ENCODE measurements at regions not wholly inside any gene's neighbourhood (a gene's known extent, or its start where the extent isn't known, plus 50 kb on each side); places are given as distances from the start of the nearest gene placed in this dataset.

DNA sequence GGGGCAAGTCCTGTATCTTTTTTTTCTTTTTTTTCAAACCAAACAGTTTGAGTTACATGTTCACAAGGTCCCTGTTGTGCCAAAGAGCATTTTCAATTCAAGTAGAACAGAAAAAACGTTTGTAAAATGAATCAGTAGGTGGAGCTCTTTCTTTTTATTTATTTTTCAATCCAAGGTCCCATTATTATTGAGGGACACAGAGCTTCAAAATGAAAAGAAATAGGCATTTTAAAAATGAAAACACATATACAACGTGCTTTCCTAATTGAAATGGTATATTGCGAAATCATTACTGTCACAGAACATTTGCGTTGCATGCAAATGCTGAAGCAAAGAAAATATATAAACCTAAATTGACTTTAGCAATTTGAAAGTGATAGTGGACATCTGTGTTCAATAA, 711.0 kb downstream of the MECOM start:
- Histone ChIP-seq H3K4me1 (ENCODE audit: insufficient read depth, low read length) (no peaks in the 10 kb centered on the region), H3K27ac (ENCODE audit: extremely low read length, insufficient read depth, low read length) (no peak overlapping the region), H3K9ac (ENCODE audit: insufficient read depth, low read depth, low read length) (no peak overlapping the region), H3K27me3 (ENCODE audit: control insufficient read depth in 1 of 2, insufficient read depth in 2 of 2, low read length in 2 of 2) (no peaks in the 10 kb centered on the region), H3K36me3 (replicated peaks in 1 of 2; ENCODE audit: control insufficient read depth in 1 of 2, insufficient read depth in 2 of 2, low read length in 2 of 2) (no peaks in the 10 kb centered on the region), H4K20me1 (ENCODE audit: insufficient read depth, low read length) (no peaks in the 10 kb centered on the region), H3K4me2 (ENCODE audit: low read depth, low read length) (no peak overlapping the region; the same call in 1 of the 2 replicates), H2AFZ (ENCODE audit: low read length) (no peak overlapping the region), H3K79me2 (ENCODE audit: insufficient read depth, low read length) (no peaks in the 10 kb centered on the region), H3K4me3 (replicated peaks in 1 of 3; ENCODE audit: insufficient read depth in 1 of 3, low read depth in 2 of 3, low read length in 3 of 3) (no peak overlapping the region), H3K9me3 (ENCODE audit: low read length) (no peaks in the 10 kb centered on the region)
- intact Hi-C loops (cut with micrococcal nuclease; ENCODE audit: unreplicated experiment) (loop anchor here (5.0 to 10.0 kb wide), 4 partner anchors 85 to 710 kb away; partner anchors contain the start of gene MECOM), in situ Hi-C loops (cut with HindIII; ENCODE audit: extremely low pct_ligation_motif_present, low pct_unique_long_range_greater_than_20kb) (no loop called here)
- 51% methylated on average over 4 of the region's 4 CpGs for WGBS (ENCODE audit: low lambda C conversion rate)
- ATAC-seq (peak; percentile 51), DNase-seq (ENCODE audit: low spot score) (peak; percentile 5), FAIRE-seq (no peak)
- TF ChIP-seq CEBPB (IDR thresholded peaks at IDR 0.05; ENCODE audit: borderline replicate concordance, low read depth, low read length) (peak; percentile 93), CTCF (CRISPR knock-in tag; IDR thresholded peaks at IDR 0.05) (peak; percentile 40; the same call in 1 of the 2 replicates), STAG1 (CRISPR knock-in tag; IDR thresholded peaks at IDR 0.05) (peak; percentile 26; the same call in 1 of the 2 replicates), CEBPG (CRISPR knock-in tag; IDR thresholded peaks at IDR 0.05) (peak; percentile 60; the same call in 1 of the 2 replicates), ZNF343 (CRISPR knock-in tag; IDR thresholded peaks at IDR 0.05) (no peak), SMC3 (IDR thresholded peaks at IDR 0.05; ENCODE audit: low read length) (peak; percentile 17; the same call in 1 of the 2 replicates), HOXA7 (CRISPR knock-in tag; IDR thresholded peaks at IDR 0.05) (no peak)
- TF ChIP-seq, protein P1, sequence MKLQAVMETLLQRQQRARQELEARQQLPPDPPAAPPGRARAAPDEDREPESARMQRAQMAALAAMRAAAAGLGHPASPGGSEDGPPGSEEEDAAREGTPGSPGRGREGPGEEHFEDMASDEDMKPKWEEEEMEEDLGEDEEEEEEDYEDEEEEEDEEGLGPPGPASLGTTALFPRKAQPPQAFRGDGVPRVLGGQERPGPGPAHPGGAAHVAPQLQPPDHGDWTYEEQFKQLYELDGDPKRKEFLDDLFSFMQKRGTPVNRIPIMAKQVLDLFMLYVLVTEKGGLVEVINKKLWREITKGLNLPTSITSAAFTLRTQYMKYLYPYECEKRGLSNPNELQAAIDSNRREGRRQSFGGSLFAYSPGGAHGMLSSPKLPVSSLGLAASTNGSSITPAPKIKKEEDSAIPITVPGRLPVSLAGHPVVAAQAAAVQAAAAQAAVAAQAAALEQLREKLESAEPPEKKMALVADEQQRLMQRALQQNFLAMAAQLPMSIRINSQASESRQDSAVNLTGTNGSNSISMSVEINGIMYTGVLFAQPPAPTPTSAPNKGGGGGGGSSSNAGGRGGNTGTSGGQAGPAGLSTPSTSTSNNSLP (IDR thresholded peaks at IDR 0.05; ENCODE audit: low read depth, low read length): 0 out of 2 replicates have a peak, but pooled peaks have one; percentile 32
- BruUV-seq (replicated peaks): no TSS peak
- POLR2A ChIA-PET: no interaction called here
- CTCF ChIA-PET (ENCODE audit: low intra/inter-chr PET ratio, low total read pairs): no interaction called here
